HUES64 (cell line): ENCODE measurements at regions not wholly inside any gene's neighbourhood (a gene's known extent, or its start where the extent isn't known, plus 50 kb on each side); places are given as distances from the start of the nearest gene placed in this dataset.
"Not testable (repeated sequence)": the region's sequence is repeated elsewhere in the genome, so short reads cannot be mapped to it uniquely, and the experiment has no call there.

ENCODE experiments used
- H3K27ac ChIP-seq: 2 replicates; pipeline ENCODE4 v1.7.0; 2013; ENCODE audit warnings: low read depth, low read length, inconsistent platforms
- H3K27me3 ChIP-seq: 2 replicates; pipeline ENCODE4 v1.6.1; 2013; ENCODE audit warnings: mild to moderate bottlenecking, low read length; ENCODE audit not compliant: insufficient read depth
- H3K36me3 ChIP-seq: 2 replicates; pipeline ENCODE4 v1.6.1; 2013; ENCODE audit warnings: mild to moderate bottlenecking, low read length; ENCODE audit not compliant: insufficient read depth
- H3K4me1 ChIP-seq: 2 replicates; pipeline ENCODE4 v1.6.1; 2013; ENCODE audit warnings: mild to moderate bottlenecking, low read length, moderate library complexity; ENCODE audit not compliant: insufficient read depth
- H3K4me3 ChIP-seq: 2 replicates; pipeline ENCODE4 v1.5.1; 2013; ENCODE audit warnings: mild to moderate bottlenecking, low read length, moderate library complexity
- H3K9ac ChIP-seq: 2 replicates; pipeline ENCODE4 v1.6.1; 2013; ENCODE audit warnings: mild to moderate bottlenecking, low read depth, low read length
- H3K9me3 ChIP-seq: 2 replicates; pipeline ENCODE4 v1.6.1; 2013; ENCODE audit warnings: low read depth, low read length; ENCODE audit not compliant: insufficient read depth
- WGBS: fragments of 150-250, 120-280 bp; methylation state at CpG from one replicate; pipeline ENCODE4 v1.1.7; 2013; ENCODE audit warnings: missing lambda C conversion rate; 5-methylcytosine and 5-hydroxymethylcytosine counted together

DNA sequence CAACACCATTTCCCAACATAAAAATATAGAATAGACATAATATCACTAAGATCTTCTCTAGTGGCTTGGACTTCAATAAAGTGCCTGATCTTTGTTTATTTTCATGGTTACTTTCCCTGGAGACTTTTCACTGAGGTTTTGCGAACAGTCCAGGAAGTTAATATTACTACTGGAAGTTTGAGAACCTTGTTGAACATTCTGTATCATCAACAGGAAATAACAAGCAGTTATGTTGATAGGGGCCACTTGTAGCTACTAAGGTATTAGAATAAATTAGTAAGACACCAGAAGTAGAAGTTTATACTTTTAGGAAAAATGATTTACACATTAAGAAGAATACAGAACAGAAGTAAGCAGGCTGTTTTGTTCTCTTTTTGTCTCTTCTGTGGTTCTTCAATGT lies 180.2 kb downstream of the TFAP2B start:
- Histone ChIP-seq H3K9me3 (no peaks in the 10 kb centered on the region), H3K27ac (no peak overlapping the region), H3K9ac (no peak overlapping the region), H3K27me3 (no peaks in the 10 kb centered on the region), H3K36me3 (no peaks in the 10 kb centered on the region), H3K4me1 (no peaks in the 10 kb centered on the region), H3K4me3 (no peak overlapping the region)
- WGBS: 67% methylated on average over 1 of the region's 1 CpG

DNA sequence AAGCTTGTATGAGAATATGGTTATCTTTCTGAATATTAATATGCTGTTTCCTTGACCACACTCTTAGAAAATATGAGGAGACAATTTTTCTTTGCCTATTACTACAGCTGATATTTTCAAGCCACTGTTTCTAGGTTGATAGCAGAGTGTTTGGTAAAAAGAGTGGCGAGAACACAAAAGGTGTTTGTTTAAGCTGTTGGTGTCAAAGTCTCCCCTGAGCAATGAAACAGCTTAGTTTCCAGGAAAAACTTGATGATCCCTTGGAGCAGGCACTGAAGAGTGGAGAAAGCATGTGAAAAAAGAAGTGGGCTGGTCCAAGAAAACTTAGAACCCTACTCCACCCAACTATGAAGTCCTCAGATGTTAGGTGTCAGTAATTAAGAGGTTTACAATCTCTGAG lies 182.7 kb downstream of the TFAP2B start:
- H3K9me3 ChIP-seq: no peaks in the 10 kb centered on the region
- no peaks in the 10 kb centered on the region for H3K36me3 ChIP-seq
- no peaks in the 10 kb centered on the region for H3K27me3 ChIP-seq
- H3K4me3 ChIP-seq: no peak overlapping the region
- 94% methylated on average over 1 of the region's 1 CpG for WGBS
- no peak overlapping the region for H3K9ac ChIP-seq
- H3K4me1 ChIP-seq: no peaks in the 10 kb centered on the region
- H3K27ac ChIP-seq: no peak overlapping the region

DNA sequence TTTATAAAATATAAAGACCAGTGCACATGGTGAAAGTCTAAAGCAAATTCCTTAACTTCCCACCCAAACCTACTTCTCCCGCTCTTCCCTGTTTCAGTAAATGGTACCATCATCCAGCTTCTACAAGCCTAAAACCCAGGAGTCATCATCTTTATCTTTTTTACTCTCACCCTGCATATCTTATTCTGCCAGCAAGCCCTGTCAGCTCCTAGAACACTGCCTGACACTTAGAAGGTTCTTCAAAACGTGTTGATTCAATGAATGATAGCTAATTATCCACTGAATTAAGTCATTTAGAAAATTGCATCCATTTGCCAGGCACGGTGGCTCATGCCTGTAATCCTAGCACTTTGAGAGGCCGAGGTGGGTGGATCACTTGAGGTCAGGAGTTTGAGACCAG lies 185.7 kb downstream of the TFAP2B start:
- no peaks in the 10 kb centered on the region for H3K27me3 ChIP-seq
- no peak overlapping the region for H3K9ac ChIP-seq
- WGBS: 89% methylated on average over 4 of the region's 4 CpGs
- H3K4me1 ChIP-seq: no peaks in the 10 kb centered on the region
- H3K9me3 ChIP-seq: no peaks in the 10 kb centered on the region
- no peak overlapping the region for H3K27ac ChIP-seq
- H3K4me3 ChIP-seq: no peak overlapping the region
- no peaks in the 10 kb centered on the region for H3K36me3 ChIP-seq

DNA sequence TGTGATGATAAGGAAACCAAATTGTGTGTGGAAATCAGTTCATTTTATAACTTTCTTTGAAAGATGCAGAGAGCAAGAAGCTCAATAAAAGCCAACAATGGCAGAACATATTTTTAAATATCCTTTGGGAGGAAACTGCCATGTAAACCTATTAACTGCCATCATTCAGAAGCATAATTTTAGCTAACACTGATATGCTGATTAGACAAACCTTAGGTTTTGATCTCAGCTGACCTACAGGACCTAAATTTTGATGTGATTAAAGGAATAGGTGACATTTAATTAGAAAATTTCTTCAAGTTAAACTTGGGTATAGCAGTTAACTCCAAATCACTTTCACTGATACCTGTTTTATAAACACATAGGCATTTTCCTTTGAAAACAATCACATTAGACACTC lies 187.1 kb downstream of the TFAP2B start:
- Histone ChIP-seq H3K27ac (no peak overlapping the region), H3K9ac (no peak overlapping the region), H3K27me3 (no peaks in the 10 kb centered on the region), H3K4me1 (no peaks in the 10 kb centered on the region), H3K36me3 (no peaks in the 10 kb centered on the region), H3K4me3 (no peak overlapping the region), H3K9me3 (no peaks in the 10 kb centered on the region)

DNA sequence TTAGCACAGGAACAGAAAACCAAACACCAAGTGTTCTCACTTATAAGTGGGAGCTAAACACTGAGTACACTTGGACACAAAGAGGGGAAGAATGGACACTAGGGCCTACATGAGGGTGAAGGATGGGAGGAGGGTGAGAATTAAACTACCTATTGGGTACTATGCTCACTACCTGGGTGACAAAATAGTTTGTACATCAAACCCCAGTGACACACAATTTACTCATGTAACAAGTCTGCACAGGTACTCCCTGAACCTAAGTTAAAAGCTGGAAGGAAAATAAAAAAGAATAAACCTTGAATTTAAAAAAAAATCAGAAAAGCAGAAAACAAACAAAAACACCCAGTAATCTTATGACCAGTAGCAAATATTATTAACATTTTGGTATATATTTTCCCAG lies 188.6 kb downstream of the TFAP2B start:
- H3K9ac ChIP-seq: no peak overlapping the region
- no peaks in the 10 kb centered on the region for H3K9me3 ChIP-seq
- H3K27ac ChIP-seq: no peak overlapping the region
- H3K4me1 ChIP-seq: no peaks in the 10 kb centered on the region
- H3K36me3 ChIP-seq: no peaks in the 10 kb centered on the region
- no peaks in the 10 kb centered on the region for H3K27me3 ChIP-seq
- H3K4me3 ChIP-seq: no peak overlapping the region

DNA sequence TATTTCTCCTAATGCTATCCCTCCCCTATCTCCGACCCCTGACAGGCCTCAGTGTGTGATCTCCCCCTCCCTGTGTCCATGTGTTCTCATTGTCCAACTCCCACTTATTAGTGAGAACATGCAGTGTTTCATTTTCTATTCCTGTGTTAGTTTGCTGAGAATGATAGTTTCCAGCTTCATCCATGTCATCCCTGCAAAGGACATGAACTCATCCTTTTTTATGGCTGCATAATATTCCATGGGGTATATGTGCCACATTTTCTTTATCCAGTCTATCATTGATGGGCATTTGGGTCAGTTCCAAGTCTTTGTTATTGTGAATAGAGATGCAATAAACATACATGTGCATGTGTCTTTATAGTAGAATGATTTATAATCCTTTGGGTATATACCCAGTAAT lies 190.0 kb downstream of the TFAP2B start:
- H3K4me3 ChIP-seq, H3K27me3 ChIP-seq, H3K9me3 ChIP-seq, H3K27ac ChIP-seq, H3K36me3 ChIP-seq, H3K4me1 ChIP-seq, H3K9ac ChIP-seq: not testable (repeated sequence)
- 80% methylated on average over 1 of the region's 1 CpG for WGBS

DNA sequence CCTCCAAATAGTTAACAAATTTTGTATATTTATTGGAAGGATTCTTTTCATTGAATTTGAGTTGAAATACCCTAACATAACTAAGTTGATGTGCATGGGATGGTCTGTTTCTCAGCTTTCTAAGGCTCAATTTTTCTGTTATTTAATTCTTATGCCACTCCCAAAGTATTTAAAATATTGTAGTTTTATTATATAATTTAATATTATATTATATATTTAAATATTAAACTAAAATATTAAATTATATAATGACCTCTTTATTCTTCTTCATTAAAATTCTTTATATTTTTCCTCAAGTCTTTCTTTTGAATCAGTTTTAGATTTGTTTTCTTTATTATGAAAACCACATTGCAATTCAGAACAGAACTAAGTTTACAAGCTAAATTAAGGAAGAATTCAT lies 194.7 kb downstream of the TFAP2B start:
- Histone ChIP-seq H3K4me3 (no peak overlapping the region), H3K36me3 (no peaks in the 10 kb centered on the region), H3K9me3 (no peaks in the 10 kb centered on the region), H3K9ac (no peak overlapping the region), H3K27ac (no peak overlapping the region), H3K27me3 (no peaks in the 10 kb centered on the region), H3K4me1 (no peaks in the 10 kb centered on the region)

DNA sequence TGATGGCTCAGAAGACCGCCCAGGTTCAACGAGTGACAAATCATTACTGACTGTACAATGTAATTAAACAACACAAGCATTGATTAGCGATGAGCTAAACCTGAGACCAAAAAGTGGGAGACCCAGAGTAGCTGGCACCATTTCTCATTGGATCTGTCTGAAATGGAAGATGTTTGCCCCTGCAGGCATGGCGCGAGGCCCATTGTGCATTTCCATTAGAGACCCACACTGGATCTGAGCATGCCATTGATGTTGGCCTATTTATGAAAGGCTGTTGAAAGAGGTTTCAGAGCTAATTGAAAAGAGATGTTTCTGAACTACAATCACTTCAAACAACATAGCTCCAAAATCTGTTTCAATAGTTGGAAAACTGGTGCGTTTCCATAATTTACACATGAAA lies 196.7 kb downstream of the TFAP2B start:
- no peaks in the 10 kb centered on the region for H3K4me1 ChIP-seq
- no peak overlapping the region for H3K9ac ChIP-seq
- H3K4me3 ChIP-seq: no peak overlapping the region
- H3K27me3 ChIP-seq: no peaks in the 10 kb centered on the region
- H3K9me3 ChIP-seq: no peaks in the 10 kb centered on the region
- 96% methylated on average over 6 of the region's 6 CpGs for WGBS
- H3K36me3 ChIP-seq: no peaks in the 10 kb centered on the region
- H3K27ac ChIP-seq: no peak overlapping the region

DNA sequence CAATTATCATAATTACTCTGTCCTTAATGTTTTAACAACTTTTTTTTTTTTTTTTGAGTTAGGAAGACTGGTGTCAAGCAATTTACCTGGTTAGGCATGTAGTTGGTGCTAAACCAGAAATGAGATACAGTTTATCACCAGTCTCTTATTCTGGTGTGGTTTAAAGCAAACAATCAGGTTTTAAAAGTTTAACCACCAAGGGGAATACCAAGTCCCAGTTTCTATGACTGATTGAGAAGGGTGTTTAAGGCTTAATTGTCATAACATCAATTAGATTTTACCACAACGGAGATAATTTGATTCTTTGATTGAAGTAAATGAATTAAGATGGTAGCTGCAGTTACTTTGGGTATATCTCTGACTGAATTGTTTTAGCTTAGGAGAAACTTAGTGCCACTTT lies 197.8 kb downstream of the TFAP2B start:
- H3K36me3 ChIP-seq: no peaks in the 10 kb centered on the region
- no peak overlapping the region for H3K4me3 ChIP-seq
- 100% methylated on average over 1 of the region's 1 CpG for WGBS
- H3K27me3 ChIP-seq: no peaks in the 10 kb centered on the region
- no peak overlapping the region for H3K9ac ChIP-seq
- no peaks in the 10 kb centered on the region for H3K9me3 ChIP-seq
- no peaks in the 10 kb centered on the region for H3K4me1 ChIP-seq
- H3K27ac ChIP-seq: no peak overlapping the region

DNA sequence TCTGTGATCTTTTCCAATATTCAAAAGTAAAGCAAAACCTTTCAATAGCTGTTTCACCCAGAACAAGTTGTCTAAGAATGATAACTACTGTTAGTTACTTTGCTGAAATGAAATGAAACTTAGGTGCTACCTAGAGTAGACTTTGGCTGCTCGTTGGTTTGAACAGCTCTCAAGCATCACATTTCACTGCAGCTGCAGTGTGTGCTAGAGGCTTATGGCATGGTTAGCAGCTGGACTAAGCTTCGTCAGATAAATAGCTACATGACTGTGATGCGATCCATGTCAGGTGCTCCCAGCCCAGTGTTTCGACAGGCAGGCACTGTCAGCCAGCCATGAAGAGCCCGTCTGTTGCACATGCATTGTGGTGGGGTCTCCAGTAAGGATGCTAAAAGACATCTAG lies 201.1 kb downstream of the TFAP2B start:
- Histone ChIP-seq H3K4me3 (no peak overlapping the region), H3K9me3 (no peaks in the 10 kb centered on the region), H3K36me3 (no peaks in the 10 kb centered on the region), H3K27ac (no peak overlapping the region), H3K27me3 (no peaks in the 10 kb centered on the region), H3K9ac (no peak overlapping the region), H3K4me1 (peaks cover 2% of the 10 kb centered on the region; the same call in 1 of the 2 replicates)
- 85% methylated on average over 5 of the region's 5 CpGs for WGBS

DNA sequence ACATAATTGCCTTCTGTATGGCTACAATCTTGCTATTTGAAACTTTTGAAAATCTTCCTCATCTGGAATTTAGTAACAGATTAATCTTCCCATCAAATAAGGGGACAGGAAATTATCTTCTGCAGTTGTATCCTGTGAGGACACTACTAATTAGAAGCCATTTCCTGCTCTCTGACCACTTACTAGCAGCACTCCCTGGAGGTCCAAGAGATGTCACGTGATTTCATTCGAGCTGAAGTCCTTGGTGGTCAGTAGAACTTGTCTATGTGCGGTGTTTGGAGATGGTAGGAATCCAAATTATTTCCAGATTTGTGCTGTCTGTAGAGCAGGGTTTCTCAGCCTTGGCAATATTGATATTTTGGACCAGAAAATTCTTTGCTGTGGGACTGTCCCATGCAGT lies 202.5 kb downstream of the TFAP2B start:
- Histone ChIP-seq H3K4me3 (no peak overlapping the region), H3K9me3 (no peaks in the 10 kb centered on the region), H3K36me3 (no peaks in the 10 kb centered on the region), H3K27ac (no peak overlapping the region), H3K9ac (no peak overlapping the region), H3K4me1 (peaks cover 4% of the 10 kb centered on the region; the same call in 1 of the 2 replicates), H3K27me3 (no peaks in the 10 kb centered on the region)
- 84% methylated on average over 3 of the region's 3 CpGs for WGBS

DNA sequence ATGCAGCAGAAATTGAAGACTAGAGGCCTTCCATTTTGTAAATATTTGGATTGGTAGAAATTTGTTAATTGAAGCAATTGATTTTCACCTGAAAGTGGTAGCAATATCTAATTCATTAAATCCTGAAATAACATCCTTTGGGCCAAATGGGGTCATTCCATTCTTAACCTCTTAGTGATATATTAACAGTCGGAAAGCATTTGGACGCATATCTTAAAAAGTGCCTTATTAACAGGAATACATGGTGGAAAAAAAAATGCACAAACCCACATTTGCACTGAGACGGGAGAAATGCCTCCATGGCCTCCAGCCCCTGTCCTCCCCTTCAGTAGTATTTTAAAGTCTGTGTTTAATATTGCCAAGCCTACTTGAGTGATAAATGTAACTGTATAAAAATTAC lies 205.5 kb downstream of the TFAP2B start:
- H3K36me3 ChIP-seq: no peaks in the 10 kb centered on the region
- H3K27ac ChIP-seq: no peak overlapping the region
- H3K9me3 ChIP-seq: no peaks in the 10 kb centered on the region
- no peak overlapping the region for H3K9ac ChIP-seq
- H3K4me1 ChIP-seq: peaks cover 4% of the 10 kb centered on the region; the same call in 1 of the 2 replicates
- H3K4me3 ChIP-seq: no peak overlapping the region
- WGBS: 94% methylated on average over 2 of the region's 3 CpGs
- H3K27me3 ChIP-seq: no peaks in the 10 kb centered on the region
